NCI-H748 treated with DMSO at 0.1 percent for 48 hours (cell line): ENCODE measurements at regions not wholly inside any gene's neighbourhood (a gene's known extent, or its start where the extent isn't known, plus 50 kb on each side); places are given as distances from the start of the nearest gene placed in this dataset.
"Not testable (repeated sequence)": the region's sequence is repeated elsewhere in the genome, so short reads cannot be mapped to it uniquely, and the experiment has no call there.

Source experiments
- DNase-seq: peaks from one replicate; lab custom pipeline; 2025; lab: John Stamatoyannopoulos, UW

- no peak for DNase-seq
Measured at GRCh38 chr4:57418133-57418532, 307.9 kb upstream of the IGFBP7 start.

DNA sequence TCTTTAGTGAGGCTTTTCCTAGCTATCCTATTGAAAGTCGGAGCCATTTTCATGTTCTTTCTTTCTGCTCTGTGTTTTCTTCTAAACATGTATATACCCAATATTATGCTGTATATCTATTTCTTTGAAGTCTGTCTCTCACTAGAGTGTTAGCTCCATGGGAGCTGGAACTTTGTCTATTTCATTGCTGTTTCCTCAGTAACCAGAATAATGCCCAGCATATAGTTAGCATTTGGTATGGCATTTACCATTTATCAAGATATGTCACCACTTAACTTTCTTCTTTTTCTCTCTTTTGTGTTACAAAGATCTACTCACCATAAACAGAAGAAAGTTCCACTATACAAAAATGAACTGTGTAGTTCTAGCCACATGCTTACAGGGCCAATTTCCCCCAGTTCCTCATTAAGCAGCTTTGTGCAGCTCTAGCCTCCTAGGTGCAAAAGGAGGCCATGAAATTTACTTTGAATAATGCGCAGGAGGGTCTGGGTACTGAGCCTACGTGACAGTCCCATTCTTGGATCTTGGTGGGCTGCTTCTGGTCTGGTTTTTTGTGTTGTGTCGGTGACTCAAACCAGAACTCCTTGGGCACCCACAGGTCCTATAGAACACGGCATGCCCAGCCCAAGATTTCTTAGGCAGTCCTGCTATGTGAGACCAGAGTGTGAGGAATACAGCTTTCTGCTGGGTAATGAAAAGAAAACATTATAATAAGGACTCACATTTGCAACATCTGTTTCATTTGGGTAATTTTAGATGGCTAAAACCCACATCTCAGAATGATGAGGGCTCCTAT, 302.3 kb upstream of the IGFBP7 start:
- no peak for DNase-seq

DNA sequence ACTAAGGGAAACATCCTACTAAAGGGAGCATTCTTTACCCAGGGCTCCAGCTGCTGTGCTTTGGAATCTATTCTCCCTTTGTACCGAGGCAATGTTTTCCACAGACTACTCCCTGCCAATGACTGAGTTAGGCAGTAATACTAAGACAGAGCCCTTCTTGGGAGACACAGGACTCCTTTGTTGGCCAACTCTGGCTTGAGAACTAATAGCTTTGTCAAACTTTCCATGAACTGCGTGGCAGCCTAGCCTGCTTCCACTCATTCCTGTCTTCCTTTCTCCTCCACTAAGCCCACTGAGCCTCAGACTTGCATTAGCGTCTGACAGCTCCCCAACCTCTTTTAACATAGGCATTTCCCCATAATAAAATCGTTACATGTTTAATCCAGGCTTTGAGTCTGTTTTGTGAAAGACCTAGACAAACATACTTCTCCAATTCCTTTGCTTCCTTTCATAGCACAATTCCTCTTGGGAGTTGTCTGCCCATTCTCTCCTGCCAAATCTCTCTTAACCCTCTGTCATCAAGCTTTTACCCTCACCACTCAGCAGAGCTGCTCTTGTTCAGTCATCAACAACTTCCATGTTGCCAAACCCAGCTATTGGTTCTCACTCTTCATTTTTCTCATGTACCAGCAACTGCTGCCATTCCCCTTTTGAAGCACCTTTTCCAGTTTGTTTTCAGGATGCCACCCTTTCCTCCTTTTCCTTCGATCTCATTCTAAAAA, 300.3 kb upstream of the IGFBP7 start:
- DNase-seq = no peak

DNA sequence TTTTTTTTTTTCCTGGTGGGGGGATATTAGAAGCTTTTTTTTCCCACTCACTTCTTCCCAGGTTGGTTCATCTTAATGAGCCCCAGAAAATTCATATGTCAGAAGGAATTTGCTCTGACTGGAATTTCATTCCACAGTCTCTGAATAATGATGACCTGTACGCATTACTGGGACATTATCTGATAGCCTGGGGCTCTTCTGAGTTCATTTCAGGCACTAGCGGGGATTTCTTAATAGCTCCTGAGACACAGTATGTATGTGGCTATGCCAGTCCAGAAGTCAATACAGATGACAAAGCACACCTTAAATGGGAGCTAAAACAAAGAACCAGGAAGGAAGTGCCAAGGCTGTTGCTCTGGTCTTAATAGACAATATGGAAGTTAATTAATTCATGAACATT, 295.2 kb upstream of the IGFBP7 start:
- DNase-seq = no peak

GRCh38 chr4:57404483-57404882, 294.3 kb upstream of the IGFBP7 start:
- no peak for DNase-seq

DNA sequence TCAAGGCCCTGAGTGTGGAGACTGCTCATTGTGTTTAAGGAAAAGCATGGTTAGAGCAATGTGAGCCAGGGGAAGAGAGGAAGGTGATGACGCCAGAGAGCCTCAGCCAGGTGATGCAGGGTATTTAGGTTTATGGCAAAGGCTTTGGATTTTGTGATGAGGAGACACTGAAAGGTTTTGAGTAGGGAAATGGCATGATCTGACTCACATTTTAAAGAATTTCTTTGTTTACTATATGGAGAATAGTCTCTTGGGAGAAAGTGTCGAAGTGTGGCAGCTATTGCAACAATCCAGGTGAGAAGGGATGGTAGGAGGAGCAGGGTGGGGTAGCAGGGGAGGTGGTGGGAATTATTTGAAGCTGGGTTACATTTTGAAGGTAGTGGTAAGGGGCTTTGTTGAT, 293.4 kb upstream of the IGFBP7 start:
- no peak for DNase-seq

DNA sequence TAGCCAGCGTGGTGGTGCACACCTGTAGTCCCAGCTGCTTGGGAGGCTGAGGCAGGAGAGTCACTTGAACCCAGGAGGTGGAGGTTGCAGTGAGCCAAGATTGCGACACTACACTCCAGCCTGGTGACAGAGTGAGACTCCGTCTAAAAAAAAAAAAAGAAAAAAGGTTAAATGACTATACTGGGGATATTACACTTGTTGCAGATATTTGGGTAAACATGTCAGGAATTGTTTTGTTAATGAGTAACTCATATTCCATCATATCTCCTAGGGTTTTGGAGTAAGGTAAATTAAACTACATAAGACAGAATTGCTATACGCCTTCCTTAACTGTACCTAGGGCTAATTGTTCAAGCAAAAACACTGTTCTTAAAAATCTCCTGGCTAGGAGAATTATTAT, 291.4 kb upstream of the IGFBP7 start:
- DNase-seq = no peak

DNA sequence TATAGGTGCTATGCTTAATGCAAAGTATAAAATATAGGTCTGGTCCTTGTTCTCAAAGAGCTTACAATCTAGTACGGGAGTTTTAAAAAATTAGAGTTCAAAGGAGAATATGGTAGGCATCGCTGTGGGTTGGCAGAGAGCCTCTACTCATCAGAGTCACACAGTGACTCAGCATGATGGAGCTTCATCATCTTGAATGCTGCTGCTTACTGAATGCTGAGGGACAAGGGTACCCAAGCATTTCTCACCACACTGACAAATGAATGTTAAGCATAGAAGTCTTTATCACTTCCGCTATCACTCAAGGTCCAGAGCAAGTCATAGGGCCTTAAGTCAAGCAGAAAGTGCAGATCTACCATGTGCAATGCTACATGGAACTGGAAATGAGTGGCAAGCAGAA, 268.6 kb upstream of the IGFBP7 start:
- DNase-seq = no peak

- DNase-seq = no peak
Measured at GRCh38 chr4:57374866-57375595, 264.8 kb upstream of the IGFBP7 start.

DNA sequence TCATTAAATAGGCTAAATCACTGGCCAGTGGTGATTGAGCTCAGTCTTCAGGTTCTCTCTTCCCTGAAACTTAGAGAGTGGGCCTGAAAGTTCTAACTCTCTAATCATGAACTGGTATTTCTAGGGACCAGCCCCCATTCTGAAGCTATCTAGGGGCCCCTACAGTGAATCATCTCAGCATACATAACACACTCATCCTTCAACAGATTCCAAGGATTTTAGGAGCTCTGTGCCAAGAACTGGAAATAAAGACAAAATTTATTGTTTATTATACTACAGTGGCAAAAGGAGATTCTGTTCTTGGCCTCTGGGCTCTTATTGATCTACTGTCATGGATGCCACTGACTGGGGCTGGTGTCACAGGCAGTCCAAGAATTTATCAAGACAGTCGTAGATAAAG, 263.8 kb upstream of the IGFBP7 start:
- DNase-seq = no peak

DNA sequence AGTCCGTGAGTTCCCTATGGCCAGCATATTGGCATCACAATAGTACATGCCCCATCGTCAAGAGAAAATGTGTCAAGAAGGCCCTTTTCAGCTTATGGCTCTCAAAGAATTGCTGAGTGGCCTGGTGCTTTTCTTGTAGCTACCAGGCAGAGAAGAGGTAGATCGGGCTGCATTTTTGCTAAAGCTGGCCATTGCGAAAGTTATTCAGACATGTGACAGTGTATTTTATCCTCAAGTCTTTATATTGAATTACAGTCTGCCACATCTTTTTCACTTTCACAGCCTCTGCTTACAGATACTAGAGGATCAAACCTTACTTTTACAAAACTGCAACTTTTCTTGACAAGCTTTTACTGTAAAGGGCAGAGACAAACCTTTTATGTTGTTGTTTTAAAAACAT, 261.5 kb upstream of the IGFBP7 start:
- DNase-seq = no peak

- DNase-seq = no peak
Measured at GRCh38 chr4:57370691-57371090, 260.5 kb upstream of the IGFBP7 start.

DNA sequence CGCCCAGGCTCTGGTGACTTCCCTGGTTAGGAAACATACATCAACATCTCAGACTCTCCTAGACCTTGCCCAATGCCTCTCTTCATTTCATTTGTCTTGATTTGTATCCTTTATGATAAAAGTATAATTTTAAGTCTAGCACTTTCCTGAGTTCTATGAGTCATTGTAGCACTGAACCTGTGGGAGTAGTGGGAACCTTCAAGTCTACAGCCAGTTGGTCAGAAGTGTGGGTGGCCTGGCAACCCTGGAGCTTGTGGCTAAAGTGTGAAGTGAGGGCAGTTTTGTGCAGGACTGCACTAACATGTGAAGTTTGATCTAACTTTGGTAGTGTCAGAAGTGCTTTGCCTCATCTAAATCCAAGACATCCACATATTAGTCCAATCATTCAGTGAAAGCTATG, 259.3 kb upstream of the IGFBP7 start:
- no peak for DNase-seq

GRCh38 chr4:57364255-57364654, 254.1 kb upstream of the IGFBP7 start:
- no peak for DNase-seq

DNA sequence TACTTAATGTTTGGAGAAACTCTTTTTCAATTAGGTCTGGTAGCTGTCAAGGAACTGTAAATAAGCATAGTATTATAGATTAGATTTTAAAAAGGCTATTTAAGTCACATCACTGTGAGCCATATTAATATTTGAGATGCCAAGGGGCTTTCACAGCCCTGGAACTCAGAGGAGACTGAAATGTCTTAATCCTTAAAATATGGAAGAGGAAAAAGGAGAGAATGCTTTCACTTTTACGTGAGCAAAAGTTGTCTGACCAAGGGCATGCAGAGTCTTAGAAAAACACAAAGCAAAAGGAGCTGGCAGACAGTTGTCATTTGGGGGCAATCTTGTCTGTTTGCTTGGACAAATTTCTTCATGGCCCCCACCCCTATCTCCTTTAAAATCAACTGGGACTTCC, 253.2 kb upstream of the IGFBP7 start:
- DNase-seq = no peak

GRCh38 chr4:57360681-57361080, 250.5 kb upstream of the IGFBP7 start:
- DNase-seq = no peak

- DNase-seq = no peak
Measured at GRCh38 chr4:57355101-57355665, 245.0 kb upstream of the IGFBP7 start.

- DNase-seq = no peak
Measured at GRCh38 chr4:57351731-57352130, 241.5 kb upstream of the IGFBP7 start.

GRCh38 chr4:57344296-57344695, 234.1 kb upstream of the IGFBP7 start:
- DNase-seq = no peak

- no peak for DNase-seq
Measured at GRCh38 chr4:57342411-57342810, 232.2 kb upstream of the IGFBP7 start.

DNA sequence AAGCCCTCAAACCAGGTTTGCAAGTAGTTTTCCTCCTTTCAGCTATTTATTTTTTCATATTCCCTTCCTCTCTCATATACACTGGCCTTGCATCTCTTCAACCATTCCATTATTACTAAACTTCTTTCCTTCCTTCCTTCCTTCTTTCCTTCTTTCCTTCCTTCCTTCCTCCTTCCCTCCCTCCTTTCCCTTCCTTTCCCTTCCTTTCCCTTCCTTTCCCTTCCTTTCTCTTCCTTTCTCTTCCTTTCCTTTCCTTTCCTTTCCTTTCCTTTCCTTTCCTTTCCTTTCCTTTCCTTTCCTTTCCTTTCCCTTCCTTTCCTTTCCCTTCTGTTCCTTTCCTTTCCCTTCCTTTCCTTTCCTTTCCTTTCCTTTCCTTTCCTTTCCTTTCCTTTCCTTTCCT, 228.7 kb upstream of the IGFBP7 start:
- not testable (repeated sequence) for DNase-seq

DNA sequence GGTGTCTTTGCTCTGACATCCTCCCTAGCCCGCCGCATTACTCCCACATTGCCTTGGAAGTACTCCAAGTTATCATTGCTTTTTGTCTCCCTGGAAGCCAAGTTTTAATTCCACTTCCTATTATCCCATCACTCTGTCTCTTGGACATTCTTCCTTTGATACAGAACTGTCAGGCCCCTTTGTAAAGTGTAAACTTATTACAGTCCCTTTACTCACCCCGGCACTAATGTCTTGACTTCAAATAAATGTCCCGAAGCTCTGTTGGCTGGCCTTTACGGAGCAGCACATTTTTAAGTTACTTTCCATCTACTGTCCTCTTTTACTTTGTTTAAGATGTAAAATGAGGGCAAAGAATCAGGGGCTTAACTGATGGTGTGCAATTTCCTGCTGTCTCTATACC, 223.5 kb upstream of the IGFBP7 start:
- no peak for DNase-seq

- no peak for DNase-seq
Measured at GRCh38 chr4:57331959-57332358, 221.8 kb upstream of the IGFBP7 start.
